ENCODE measurements at regions not wholly inside any gene's neighbourhood (a gene's known extent, or its start where the extent isn't known, plus 50 kb on each side); places are given as distances from the start of the nearest gene placed in this dataset.

DNA sequence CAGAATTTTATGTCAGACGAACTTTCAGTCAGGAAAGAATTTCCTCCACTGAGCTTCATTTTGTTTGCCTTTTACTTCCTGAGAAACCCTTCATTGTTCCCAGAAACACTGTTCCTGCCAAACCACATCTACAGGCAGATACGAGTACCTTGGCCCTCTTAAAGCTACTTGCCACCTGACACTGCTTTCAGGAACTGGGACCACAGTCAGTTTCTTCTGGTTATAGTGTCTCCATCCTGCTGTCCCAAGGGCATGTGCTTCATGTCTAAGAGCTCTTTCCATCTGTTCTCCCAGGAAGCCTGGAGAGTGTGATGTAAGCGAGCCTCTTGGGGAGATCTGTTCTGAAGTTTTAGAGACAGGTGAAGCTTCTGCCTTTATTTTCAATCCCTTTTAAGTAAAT is 161.7 kb upstream of the PLEKHA5 start:
- TF ChIP-seq, protein P1, sequence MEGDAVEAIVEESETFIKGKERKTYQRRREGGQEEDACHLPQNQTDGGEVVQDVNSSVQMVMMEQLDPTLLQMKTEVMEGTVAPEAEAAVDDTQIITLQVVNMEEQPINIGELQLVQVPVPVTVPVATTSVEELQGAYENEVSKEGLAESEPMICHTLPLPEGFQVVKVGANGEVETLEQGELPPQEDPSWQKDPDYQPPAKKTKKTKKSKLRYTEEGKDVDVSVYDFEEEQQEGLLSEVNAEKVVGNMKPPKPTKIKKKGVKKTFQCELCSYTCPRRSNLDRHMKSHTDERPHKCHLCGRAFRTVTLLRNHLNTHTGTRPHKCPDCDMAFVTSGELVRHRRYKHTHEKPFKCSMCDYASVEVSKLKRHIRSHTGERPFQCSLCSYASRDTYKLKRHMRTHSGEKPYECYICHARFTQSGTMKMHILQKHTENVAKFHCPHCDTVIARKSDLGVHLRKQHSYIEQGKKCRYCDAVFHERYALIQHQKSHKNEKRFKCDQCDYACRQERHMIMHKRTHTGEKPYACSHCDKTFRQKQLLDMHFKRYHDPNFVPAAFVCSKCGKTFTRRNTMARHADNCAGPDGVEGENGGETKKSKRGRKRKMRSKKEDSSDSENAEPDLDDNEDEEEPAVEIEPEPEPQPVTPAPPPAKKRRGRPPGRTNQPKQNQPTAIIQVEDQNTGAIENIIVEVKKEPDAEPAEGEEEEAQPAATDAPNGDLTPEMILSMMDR (conservative IDR thresholded peaks at IDR 0.05; ENCODE audit: low read length) = no peak
- TF ChIP-seq EZH2phosphoT487 (IDR thresholded peaks at IDR 0.05; ENCODE audit: borderline replicate concordance) = no peak

Data from Loucy (cell line).